NOMO-1 treated with dmso at 0.1 percent for 144 hours (cell line): ENCODE measurements at regions not wholly inside any gene's neighbourhood (a gene's known extent, or its start where the extent isn't known, plus 50 kb on each side); places are given as distances from the start of the nearest gene placed in this dataset.
"Not testable (repeated sequence)": the region's sequence is repeated elsewhere in the genome, so short reads cannot be mapped to it uniquely, and the experiment has no call there.

Experiments used
- DNase-seq: peaks from one replicate; lab custom pipeline; 2025; ENCODE audit not compliant: unreplicated experiment; lab: John Stamatoyannopoulos, UW

DNA sequence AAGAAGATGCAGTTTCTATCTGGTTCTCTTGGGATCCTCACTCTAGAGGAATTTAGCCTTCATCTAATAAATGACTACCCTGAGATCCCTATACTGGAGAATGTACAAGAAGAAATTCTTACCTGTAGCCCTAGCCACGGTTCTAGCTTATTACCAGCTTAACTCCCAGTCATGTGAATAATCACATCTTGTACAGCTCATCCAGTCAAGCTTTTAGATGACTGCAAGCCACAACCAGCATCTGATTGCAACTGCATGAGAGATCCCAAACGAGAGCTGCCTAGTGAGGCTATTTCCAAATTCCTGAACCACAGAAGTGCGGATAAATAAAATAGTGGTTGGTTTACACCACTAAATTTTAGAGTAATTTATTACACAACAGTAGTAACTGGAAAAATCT, 196.0 kb upstream of the CPHXL start:
- no peak for DNase-seq

GRCh38 chr16:75924397-75924796, 198.1 kb upstream of the CPHXL start:
- no peak for DNase-seq

GRCh38 chr16:75927810-75928209, 201.5 kb upstream of the CPHXL start:
- no peak for DNase-seq

- DNase-seq, result no peak
These were observed 202.0 kb upstream of the CPHXL start for GRCh38 chr16:75928295-75928694.

DNA sequence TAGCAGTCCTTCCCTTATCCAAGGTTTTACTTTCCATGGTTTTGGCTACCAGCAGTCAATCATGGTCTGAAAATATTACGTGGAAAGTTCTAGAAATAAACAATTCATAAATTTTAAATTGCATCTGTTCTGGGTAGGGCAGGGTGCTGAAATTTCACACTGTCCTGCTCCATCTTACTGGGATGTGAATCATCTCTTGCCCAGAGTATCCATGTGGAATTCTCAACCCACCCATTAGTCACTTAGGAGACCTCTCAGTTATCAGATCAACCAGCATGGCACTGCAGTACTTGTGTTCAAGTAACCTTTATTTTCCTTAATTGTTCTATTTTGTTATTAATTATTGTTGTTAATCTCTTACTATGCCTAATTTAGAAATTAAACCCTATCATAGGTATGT, 202.8 kb upstream of the CPHXL start:
- DNase-seq, result no peak

DNA sequence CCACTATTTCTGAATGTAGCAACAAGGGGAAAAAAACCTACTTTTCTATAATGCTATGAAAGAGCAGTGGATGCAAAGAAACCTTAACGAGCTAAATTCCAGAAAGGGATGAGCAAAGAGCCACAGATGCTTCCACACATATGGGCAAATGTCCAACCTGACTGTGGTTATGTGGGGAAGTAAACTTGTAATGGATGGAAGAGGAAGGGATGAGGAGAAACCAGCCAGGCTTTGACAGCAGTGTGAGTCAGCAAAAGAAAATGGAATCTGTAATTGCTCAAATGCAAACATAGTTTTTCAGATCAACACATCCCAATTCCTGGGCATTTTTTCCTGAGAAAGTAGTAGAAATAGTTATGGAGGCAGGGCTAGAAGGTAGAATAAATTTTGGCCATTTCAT, 204.8 kb upstream of the CPHXL start:
- DNase-seq, result no peak

- DNase-seq, result no peak
These were observed 205.7 kb upstream of the CPHXL start for GRCh38 chr16:75931970-75932369.

GRCh38 chr16:75938818-75939217, 212.5 kb upstream of the CPHXL start:
- DNase-seq, result no peak

- no peak for DNase-seq
These were observed 216.1 kb upstream of the CPHXL start for GRCh38 chr16:75942351-75942750.

GRCh38 chr16:75942936-75943335, 216.6 kb upstream of the CPHXL start:
- DNase-seq, result no peak

DNA sequence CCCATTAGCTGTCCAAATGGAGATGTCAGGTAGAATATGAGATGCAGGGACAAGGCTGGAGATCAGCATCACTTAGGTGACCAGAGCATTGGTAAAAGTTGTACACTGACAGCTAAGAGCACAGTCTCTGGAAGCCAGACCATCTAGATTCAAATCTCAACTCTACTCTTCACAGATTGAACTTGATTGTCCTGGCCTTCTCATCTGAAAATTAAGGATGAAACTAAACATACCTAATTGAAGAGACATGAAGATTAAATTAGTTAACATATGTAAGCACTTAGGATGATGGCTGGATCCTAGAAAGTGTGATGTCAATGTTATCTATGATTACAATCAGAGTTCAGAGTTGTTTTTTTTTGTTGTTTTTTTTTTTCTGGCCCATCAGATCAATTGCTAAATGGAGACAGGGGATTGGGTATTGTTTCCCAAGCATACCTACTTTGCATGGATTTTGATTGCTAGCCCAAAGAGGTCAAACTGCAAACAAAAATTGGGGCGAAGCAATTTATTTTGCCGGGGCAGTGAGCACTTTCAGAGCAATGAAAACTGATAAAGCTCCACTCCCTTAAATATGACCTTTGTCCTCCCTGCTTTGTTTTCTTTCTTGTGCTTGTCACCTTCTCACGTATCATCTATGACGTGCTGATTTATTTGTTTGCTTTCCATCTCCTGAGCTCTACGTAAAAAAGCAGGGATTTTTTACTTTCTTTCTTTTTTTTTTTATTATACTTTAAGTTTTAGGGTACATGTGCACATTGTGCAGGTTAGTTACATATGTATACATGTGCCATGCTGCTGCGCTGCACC, 217.6 kb upstream of the CPHXL start:
- DNase-seq, result no peak

DNA sequence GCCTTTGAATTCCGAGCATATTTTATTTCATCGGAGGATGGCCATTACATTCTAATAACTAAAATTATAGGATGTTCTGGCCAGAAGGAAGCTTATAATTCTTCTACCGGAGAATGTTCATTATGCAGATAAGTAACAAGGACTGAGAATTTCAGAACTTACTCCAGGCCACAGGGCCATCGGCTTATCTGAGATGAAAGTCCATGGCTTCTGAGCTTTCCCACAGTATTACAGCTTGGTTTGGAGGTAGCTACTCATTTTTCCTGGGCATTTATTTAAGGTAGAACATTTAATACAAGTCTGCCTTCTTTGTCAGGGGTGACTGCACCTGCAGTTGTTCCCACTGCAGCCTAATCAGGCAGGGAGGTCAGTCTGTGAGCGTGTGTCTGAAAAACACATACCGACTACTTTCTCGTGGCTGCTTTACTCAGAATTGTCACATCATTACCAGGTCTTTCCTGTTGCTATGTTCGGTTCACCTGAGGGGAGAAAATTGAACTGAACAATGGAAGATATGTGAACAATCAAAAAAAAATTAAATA, 219.7 kb upstream of the CPHXL start:
- DNase-seq, result no peak

DNA sequence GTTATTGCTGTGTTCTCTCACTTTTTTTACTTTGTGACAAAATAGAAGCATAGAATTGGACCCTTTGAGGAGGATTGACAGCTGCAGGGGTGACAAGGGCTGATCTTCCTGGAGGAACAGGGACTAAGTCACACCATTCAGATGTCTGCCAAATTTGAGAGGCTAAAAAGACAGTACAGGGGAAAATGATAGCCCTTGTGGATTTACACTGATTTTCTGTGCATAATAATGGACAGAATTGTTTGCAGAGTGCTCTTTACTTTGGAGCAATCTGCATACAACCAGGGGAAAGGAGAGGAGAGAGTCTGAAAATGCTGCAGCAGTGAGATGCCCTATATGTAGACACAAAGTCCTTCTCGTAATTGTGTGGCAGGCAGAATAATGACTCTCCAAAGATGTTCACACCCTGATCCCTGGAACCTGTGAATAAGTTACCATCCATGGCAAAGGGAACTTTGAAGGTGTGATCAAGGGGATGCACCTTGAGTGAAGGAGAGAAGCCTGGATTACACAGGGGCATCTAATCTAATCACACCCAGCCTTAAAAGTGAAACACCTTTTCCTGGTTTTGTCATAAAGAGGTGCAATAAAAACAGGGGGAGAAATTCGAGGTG, 221.4 kb upstream of the CPHXL start:
- no peak for DNase-seq

GRCh38 chr16:75948441-75948840, 222.2 kb upstream of the CPHXL start:
- no peak for DNase-seq

DNA sequence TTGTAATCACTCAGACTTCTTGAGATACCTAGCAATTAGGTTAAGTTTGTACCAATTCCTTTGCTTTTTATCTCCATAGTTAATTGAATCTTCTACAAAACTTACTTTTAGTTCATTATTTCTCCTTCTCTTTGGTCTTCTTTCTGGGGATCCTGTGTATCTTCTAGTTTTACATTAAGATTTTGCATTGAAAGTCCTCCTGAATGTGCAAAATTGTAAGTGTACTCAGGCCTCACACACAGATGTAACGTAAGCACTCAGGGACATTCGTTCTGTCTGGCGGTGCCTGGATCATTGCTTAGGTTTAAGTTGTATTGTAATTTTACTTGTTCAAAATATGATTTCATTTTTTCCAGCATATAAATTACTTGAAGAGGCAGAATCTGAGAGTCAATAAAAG, 222.6 kb upstream of the CPHXL start:
- no peak for DNase-seq

- DNase-seq, result no peak
These were observed 225.8 kb upstream of the CPHXL start for GRCh38 chr16:75952124-75952523.

- DNase-seq, result no peak
These were observed 231.6 kb upstream of the CPHXL start for GRCh38 chr16:75957870-75958269.

DNA sequence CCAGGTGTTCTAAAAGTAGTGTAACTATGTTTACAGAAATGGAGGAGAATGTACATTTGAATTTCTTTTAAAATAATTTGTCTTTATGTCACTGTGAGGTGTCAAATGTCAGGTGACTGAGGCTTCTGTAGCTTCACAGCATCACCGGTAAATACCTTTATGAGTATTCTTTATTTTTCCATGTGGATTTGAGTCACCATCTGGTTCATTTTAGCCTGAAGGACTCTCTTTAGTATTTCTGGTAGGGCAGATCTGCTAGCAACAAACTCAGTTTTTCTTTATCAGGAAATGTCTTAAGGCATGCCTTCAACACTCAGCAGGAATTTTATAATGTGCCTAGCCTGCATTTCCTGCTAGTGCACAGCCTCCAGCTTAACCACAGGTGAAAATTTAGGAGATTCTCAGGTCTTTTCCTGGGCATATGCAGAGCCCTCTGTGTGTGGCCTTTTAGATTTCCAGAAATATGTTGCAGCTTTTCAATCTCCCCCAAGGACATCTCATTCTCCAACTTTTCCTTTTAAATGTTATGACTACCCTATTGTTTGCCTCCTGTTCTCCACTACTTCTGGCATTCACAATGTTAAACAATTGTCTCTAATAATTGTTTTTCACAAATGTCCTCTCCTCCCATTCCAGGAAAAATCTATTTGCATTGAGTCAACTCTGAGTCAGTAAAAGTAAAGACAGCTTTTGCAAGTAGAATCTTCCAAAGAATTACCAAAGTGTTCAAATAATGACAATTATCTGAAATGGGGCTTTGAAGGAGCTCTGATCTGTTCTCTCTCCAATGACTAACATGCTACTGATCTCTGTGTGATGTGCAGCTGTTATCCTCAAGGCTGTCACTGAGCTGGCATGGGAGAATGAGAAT, 239.4 kb upstream of the CPHXL start:
- DNase-seq, result no peak

- DNase-seq, result not testable (repeated sequence)
These were observed 242.8 kb upstream of the CPHXL start for GRCh38 chr16:75969120-75969519.

- DNase-seq, result no peak
These were observed 245.0 kb upstream of the CPHXL start for GRCh38 chr16:75971334-75971733.

DNA sequence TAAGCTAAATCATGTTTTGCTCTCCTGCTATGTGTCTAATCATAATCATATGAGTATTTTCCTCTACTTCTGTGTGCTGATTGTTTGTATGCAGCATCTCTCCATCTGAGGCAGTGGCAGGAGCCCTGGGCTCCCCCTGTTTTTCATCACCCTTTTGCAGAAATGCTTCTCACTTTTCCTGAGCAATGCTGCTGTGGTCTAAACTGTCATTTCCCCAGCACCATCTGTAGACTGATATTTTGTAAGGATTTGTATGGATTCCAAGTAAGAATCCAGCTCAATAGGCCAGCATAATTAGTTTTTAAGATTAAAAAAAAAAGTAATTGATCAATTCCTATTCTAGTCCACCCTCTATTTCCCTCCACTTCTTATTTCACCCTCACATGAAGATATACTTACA, 257.0 kb upstream of the CPHXL start:
- DNase-seq, result no peak
